ENCODE measurements at regions not wholly inside any gene's neighbourhood (a gene's known extent, or its start where the extent isn't known, plus 50 kb on each side); places are given as distances from the start of the nearest gene placed in this dataset.

- TF ChIP-seq CTCF (IDR thresholded peaks at IDR 0.05): no peak
- TF ChIP-seq EZH2 (IDR thresholded peaks at IDR 0.05; ENCODE audit: borderline replicate concordance, insufficient read depth, low read depth, low read length, poor library complexity, severe bottlenecking): no peak
These were observed 121.8 kb downstream of the SUDS3 start for GRCh38 chr12:118498171-118498570.
